KMS-11 (cell line): ENCODE measurements at regions not wholly inside any gene's neighbourhood (a gene's known extent, or its start where the extent isn't known, plus 50 kb on each side); places are given as distances from the start of the nearest gene placed in this dataset.

Source experiments
- H2AFZ ChIP-seq: fragments of 200-600 bp; sonication (generic); 2 replicates; pipeline ENCODE4 v1.6.1; 2016; ENCODE audit warnings: antibody characterized with exemption, mixed run types, low read depth
- H3K27ac ChIP-seq: fragments of 200-600 bp; sonication (generic); 2 replicates; pipeline ENCODE4 v1.6.1; 2016; ENCODE audit warnings: mild to moderate bottlenecking, mixed run types
- H3K27me3 ChIP-seq: fragments of 200-600 bp; sonication (generic); 2 replicates; pipeline ENCODE4 v1.6.1; 2017; ENCODE audit warnings: mild to moderate bottlenecking, low read depth, mixed run types, moderate library complexity; ENCODE audit not compliant: insufficient read depth
- H3K36me3 ChIP-seq: fragments of 200-600 bp; sonication (generic); 2 replicates; pipeline ENCODE4 v1.6.1; 2017; ENCODE audit warnings: mild to moderate bottlenecking, mixed run types; ENCODE audit not compliant: insufficient read depth
- H3K4me1 ChIP-seq: fragments of 200-600 bp; sonication (generic); 2 replicates; pipeline ENCODE4 v1.6.1; 2016; ENCODE audit warnings: mild to moderate bottlenecking, low read depth, mixed run types; ENCODE audit not compliant: poor library complexity, severe bottlenecking
- H3K4me2 ChIP-seq: fragments of 200-600 bp; sonication (generic); 2 replicates; pipeline ENCODE4 v1.7.0; 2016; ENCODE audit warnings: mild to moderate bottlenecking, mixed run types
- H3K4me3 ChIP-seq: fragments of 200-600 bp; sonication (generic); IDR thresholded peaks from 2 replicates; pipeline ENCODE4 v1.6.1; 2017; ENCODE audit warnings: low read depth, low read length, mixed read lengths; ENCODE audit not compliant: insufficient read depth
- H3K79me2 ChIP-seq: fragments of 200-600 bp; sonication (generic); 2 replicates; pipeline ENCODE4 v1.6.1; 2016; ENCODE audit warnings: low read depth, mixed run types; ENCODE audit not compliant: insufficient read depth
- H3K9ac ChIP-seq: fragments of 200-600 bp; sonication (generic); 2 replicates; pipeline ENCODE4 v1.6.1; 2016; ENCODE audit warnings: mild to moderate bottlenecking, mixed run types
- H4K20me1 ChIP-seq: fragments of 200-600 bp; sonication (generic); 2 replicates; pipeline ENCODE4 v1.6.1; 2016; ENCODE audit warnings: mild to moderate bottlenecking, mixed run types; ENCODE audit not compliant: insufficient read depth
- TF ChIP-seq, protein P1 (sequence below): fragments of 200-600 bp; sonication (generic); conservative IDR thresholded peaks from 2 replicates; pipeline ENCODE4 v1.6.1; 2017; ENCODE audit warnings: low read depth, mild to moderate bottlenecking, antibody characterized with exemption, low read length, moderate library complexity, mixed read lengths

GRCh38 chr1:58988752-58989151 is 204.9 kb upstream of the JUN start:
- no peaks in the 10 kb centered on the region for H3K79me2 ChIP-seq
- H4K20me1 ChIP-seq, result no peaks in the 10 kb centered on the region
- H3K9ac ChIP-seq, result no peak overlapping the region
- H3K4me3 ChIP-seq, result no peak overlapping the region
- no peaks in the 10 kb centered on the region for H3K27me3 ChIP-seq
- H2AFZ ChIP-seq, result no peak overlapping the region
- no peak overlapping the region for H3K4me2 ChIP-seq
- TF ChIP-seq, protein P1, sequence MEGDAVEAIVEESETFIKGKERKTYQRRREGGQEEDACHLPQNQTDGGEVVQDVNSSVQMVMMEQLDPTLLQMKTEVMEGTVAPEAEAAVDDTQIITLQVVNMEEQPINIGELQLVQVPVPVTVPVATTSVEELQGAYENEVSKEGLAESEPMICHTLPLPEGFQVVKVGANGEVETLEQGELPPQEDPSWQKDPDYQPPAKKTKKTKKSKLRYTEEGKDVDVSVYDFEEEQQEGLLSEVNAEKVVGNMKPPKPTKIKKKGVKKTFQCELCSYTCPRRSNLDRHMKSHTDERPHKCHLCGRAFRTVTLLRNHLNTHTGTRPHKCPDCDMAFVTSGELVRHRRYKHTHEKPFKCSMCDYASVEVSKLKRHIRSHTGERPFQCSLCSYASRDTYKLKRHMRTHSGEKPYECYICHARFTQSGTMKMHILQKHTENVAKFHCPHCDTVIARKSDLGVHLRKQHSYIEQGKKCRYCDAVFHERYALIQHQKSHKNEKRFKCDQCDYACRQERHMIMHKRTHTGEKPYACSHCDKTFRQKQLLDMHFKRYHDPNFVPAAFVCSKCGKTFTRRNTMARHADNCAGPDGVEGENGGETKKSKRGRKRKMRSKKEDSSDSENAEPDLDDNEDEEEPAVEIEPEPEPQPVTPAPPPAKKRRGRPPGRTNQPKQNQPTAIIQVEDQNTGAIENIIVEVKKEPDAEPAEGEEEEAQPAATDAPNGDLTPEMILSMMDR, result no peak
- H3K4me1 ChIP-seq, result no peaks in the 10 kb centered on the region
- no peak overlapping the region for H3K27ac ChIP-seq
- no peaks in the 10 kb centered on the region for H3K36me3 ChIP-seq

DNA sequence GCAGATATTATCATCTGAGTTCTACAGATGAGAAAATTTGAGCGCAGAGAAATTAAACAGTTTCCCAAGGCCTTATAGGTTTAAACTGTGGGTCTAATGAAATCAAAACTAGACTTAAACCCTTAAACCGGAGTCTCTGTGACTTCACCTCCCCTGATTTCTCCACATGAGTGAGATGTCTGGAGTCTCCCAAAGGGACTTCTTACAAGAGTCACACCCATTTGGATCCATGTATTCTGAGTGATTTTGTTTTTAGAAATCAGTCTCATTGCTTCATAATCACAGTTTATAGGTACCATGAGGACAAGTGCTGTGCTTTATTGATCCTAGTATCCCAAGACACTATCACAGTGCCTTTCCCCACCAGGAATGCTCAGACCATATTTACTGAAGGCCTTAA is 206.0 kb upstream of the JUN start:
- H2AFZ ChIP-seq, result no peak overlapping the region
- H3K4me2 ChIP-seq, result no peak overlapping the region
- H3K4me3 ChIP-seq, result no peak overlapping the region
- H3K79me2 ChIP-seq, result no peaks in the 10 kb centered on the region
- no peaks in the 10 kb centered on the region for H3K36me3 ChIP-seq
- H3K9ac ChIP-seq, result no peak overlapping the region
- TF ChIP-seq, protein P1, result no peak
- no peaks in the 10 kb centered on the region for H3K4me1 ChIP-seq
- H3K27ac ChIP-seq, result no peak overlapping the region
- H4K20me1 ChIP-seq, result no peaks in the 10 kb centered on the region
- H3K27me3 ChIP-seq, result no peaks in the 10 kb centered on the region

GRCh38 chr1:58991305-58991704 is 207.5 kb upstream of the JUN start:
- H3K9ac ChIP-seq, result no peak overlapping the region
- H3K27me3 ChIP-seq, result no peaks in the 10 kb centered on the region
- H4K20me1 ChIP-seq, result no peaks in the 10 kb centered on the region
- H2AFZ ChIP-seq, result no peak overlapping the region
- H3K4me1 ChIP-seq, result peaks cover 4% of the 10 kb centered on the region
- H3K4me2 ChIP-seq, result no peak overlapping the region
- no peaks in the 10 kb centered on the region for H3K36me3 ChIP-seq
- no peak overlapping the region for H3K27ac ChIP-seq
- H3K79me2 ChIP-seq, result no peaks in the 10 kb centered on the region
- H3K4me3 ChIP-seq, result no peak overlapping the region
- TF ChIP-seq, protein P1, result no peak

DNA sequence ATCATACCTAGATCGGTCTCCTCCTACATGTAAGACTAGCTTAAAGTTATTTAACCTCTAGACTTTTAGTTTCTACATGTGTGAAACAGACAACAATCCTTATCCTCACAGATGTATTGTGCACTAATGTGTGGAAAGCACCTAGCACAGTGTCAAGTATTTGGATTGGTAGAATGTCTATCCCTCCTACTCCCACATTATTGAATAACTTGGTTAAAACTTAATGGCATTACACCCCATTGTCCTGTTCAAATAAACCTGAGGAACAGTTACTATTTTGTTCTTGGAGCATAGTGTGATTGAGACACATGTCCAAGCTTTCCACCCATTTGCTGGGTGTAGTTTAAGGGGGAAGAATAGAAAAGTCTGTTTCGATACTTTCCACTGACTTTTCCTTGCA is 208.8 kb upstream of the JUN start:
- no peaks in the 10 kb centered on the region for H3K36me3 ChIP-seq
- H2AFZ ChIP-seq, result no peak overlapping the region
- TF ChIP-seq, protein P1, result no peak
- H4K20me1 ChIP-seq, result no peaks in the 10 kb centered on the region
- no peak overlapping the region for H3K27ac ChIP-seq
- no peak overlapping the region for H3K4me3 ChIP-seq
- H3K4me2 ChIP-seq, result no peak overlapping the region
- H3K9ac ChIP-seq, result no peak overlapping the region
- H3K4me1 ChIP-seq, result peaks cover 17% of the 10 kb centered on the region
- H3K27me3 ChIP-seq, result no peaks in the 10 kb centered on the region
- no peaks in the 10 kb centered on the region for H3K79me2 ChIP-seq
